ENCODE measurements at regions not wholly inside any gene's neighbourhood (a gene's known extent, or its start where the extent isn't known, plus 50 kb on each side); places are given as distances from the start of the nearest gene placed in this dataset.

GRCh38 chr15:75112278-75112847 lies 89.0 kb downstream of the PPCDC start:
- no peak overlapping the region for H3K27ac Mint-ChIP-seq
- ChIA-PET CTCF (no interaction called here), POLR2A (no interaction called here)
- intact Hi-C loops (cut with DNase I, micrococcal nuclease), result no loop called here
- Histone ChIP-seq H3K4me3 (ENCODE audit: low read length) (no peak overlapping the region), H3K27ac (ENCODE audit: low read depth in 1 of 2, low read length in 2 of 2) (no peak overlapping the region), H3K36me3 (ENCODE audit: insufficient read depth, low read length) (no peaks in the 10 kb centered on the region), H3K4me1 (ENCODE audit: insufficient read depth, low read length) (peaks cover 25% of the 10 kb centered on the region), H3K9me3 (ENCODE audit: control insufficient read depth in 1 of 2, insufficient read depth in 1 of 2, low read length in 2 of 2) (peaks cover 4 to 14% of the 10 kb centered on the region in 2 experiments), H3K27me3 (ENCODE audit: control insufficient read depth in 1 of 2, insufficient read depth in 2 of 2, low read length in 2 of 2) (peaks cover 5 to 7% of the 10 kb centered on the region in 2 experiments)
- peaks cover 19% of the 10 kb centered on the region for H3K27me3 Mint-ChIP-seq
- ATAC-seq (ENCODE audit: poor library complexity) (no peak), DNase-seq (peak in 1 of 14 experiments; percentile 45)
- H3K4me1 Mint-ChIP-seq (ENCODE audit: low read depth), result peaks cover 5% of the 10 kb centered on the region
- TF ChIP-seq CTCF (IDR thresholded peaks at IDR 0.05), result no peak
- no peaks in the 10 kb centered on the region for H3K36me3 Mint-ChIP-seq (ENCODE audit: low read depth)
- no peaks in the 10 kb centered on the region for H3K9me3 Mint-ChIP-seq
- no peak overlapping the region for H3K4me3 Mint-ChIP-seq

GRCh38 chr15:75112848-75113492 lies 88.7 kb upstream of the C15orf39 start:
- H3K4me3 ChIP-seq (ENCODE audit: low read length), result no peak overlapping the region
- intact Hi-C loops (cut with DNase I, micrococcal nuclease), result no loop called here
- H3K27ac ChIP-seq (ENCODE audit: low read depth in 1 of 2, low read length in 2 of 2), result no peak overlapping the region
- H3K9me3 ChIP-seq (ENCODE audit: control insufficient read depth in 1 of 2, insufficient read depth in 1 of 2, low read length in 2 of 2), result peaks cover 4 to 14% of the 10 kb centered on the region in 2 experiments
- peak in 1 of 14 experiments; percentile 42 for DNase-seq
- H3K27ac Mint-ChIP-seq, result no peak overlapping the region
- no peaks in the 10 kb centered on the region for H3K36me3 Mint-ChIP-seq (ENCODE audit: low read depth)
- POLR2A ChIA-PET, result no interaction called here
- CTCF ChIA-PET, result no interaction called here
- peaks cover 16% of the 10 kb centered on the region for H3K27me3 Mint-ChIP-seq
- peaks cover 5 to 7% of the 10 kb centered on the region in 2 experiments for H3K27me3 ChIP-seq (ENCODE audit: control insufficient read depth in 1 of 2, insufficient read depth in 2 of 2, low read length in 2 of 2)
- H3K4me3 Mint-ChIP-seq, result no peak overlapping the region
- TF ChIP-seq CTCF (IDR thresholded peaks at IDR 0.05), result no peak
- H3K4me1 ChIP-seq (ENCODE audit: insufficient read depth, low read length), result peaks cover 25% of the 10 kb centered on the region
- peaks cover 5% of the 10 kb centered on the region for H3K4me1 Mint-ChIP-seq (ENCODE audit: low read depth)
- no peaks in the 10 kb centered on the region for H3K36me3 ChIP-seq (ENCODE audit: insufficient read depth, low read length)
- no peak for ATAC-seq (ENCODE audit: poor library complexity)
- H3K9me3 Mint-ChIP-seq, result no peaks in the 10 kb centered on the region

- H3K9me3 Mint-ChIP-seq, result no peaks in the 10 kb centered on the region
- H3K27me3 ChIP-seq (ENCODE audit: control insufficient read depth in 1 of 2, insufficient read depth in 2 of 2, low read length in 2 of 2), result peaks cover 2 to 7% of the 10 kb centered on the region in 2 experiments
- H3K9me3 ChIP-seq (ENCODE audit: control insufficient read depth in 1 of 2, insufficient read depth in 1 of 2, low read length in 2 of 2), result peaks cover 4 to 14% of the 10 kb centered on the region in 2 experiments
- peaks cover 12% of the 10 kb centered on the region for H3K4me1 ChIP-seq (ENCODE audit: insufficient read depth, low read length)
- ChIA-PET POLR2A (no interaction called here), CTCF (no interaction called here)
- intact Hi-C loops (cut with DNase I, micrococcal nuclease), result no loop called here
- no peaks in the 10 kb centered on the region for H3K4me1 Mint-ChIP-seq (ENCODE audit: low read depth)
- H3K4me3 Mint-ChIP-seq, result no peak overlapping the region
- TF ChIP-seq CTCF (IDR thresholded peaks at IDR 0.05), result no peak
- peaks cover 9% of the 10 kb centered on the region for H3K27me3 Mint-ChIP-seq
- H3K4me3 ChIP-seq (ENCODE audit: low read length), result no peak overlapping the region
- H3K27ac ChIP-seq (ENCODE audit: low read depth in 1 of 2, low read length in 2 of 2), result no peak overlapping the region
- DNase-seq, result no peak
- no peak for ATAC-seq (ENCODE audit: poor library complexity)
- no peak overlapping the region for H3K27ac Mint-ChIP-seq
- H3K36me3 ChIP-seq (ENCODE audit: insufficient read depth, low read length), result no peaks in the 10 kb centered on the region
- H3K36me3 Mint-ChIP-seq (ENCODE audit: low read depth), result no peaks in the 10 kb centered on the region
These were observed 87.4 kb upstream of the C15orf39 start for GRCh38 chr15:75114327-75114726.

Measured in CD4-positive, alpha-beta T cell (primary cell).